Ovary (tissue), 7 donors: ENCODE measurements at regions not wholly inside any gene's neighbourhood (a gene's known extent, or its start where the extent isn't known, plus 50 kb on each side); places are given as distances from the start of the nearest gene placed in this dataset.

Source experiments
- DNase-seq, 5 donors: peaks; one replicate each; pipeline ENCODE4 v3.0.0-alpha.2; 2019 to 2020
- H3K27ac ChIP-seq, 2 donors: fragments of 200-600 bp; one replicate each; pipeline versions ENCODE4 v1.5.1 to v1.8.0; 2019 to 2022
- H3K27me3 ChIP-seq: fragments of 200-600 bp; one replicate; pipeline ENCODE4 v1.8.0; 2022
- H3K36me3 ChIP-seq: fragments of 200-600 bp; sonication (generic); one replicate; pipeline ENCODE4 v1.5.1; 2019
- H3K4me1 ChIP-seq: one replicate; pipeline ENCODE4 v1.8.1; 2013; ENCODE audit warnings: mild to moderate bottlenecking, moderate library complexity; ENCODE audit not compliant: insufficient read depth
- H3K4me3 ChIP-seq: fragments of 200-600 bp; sonication (generic); one replicate; pipeline ENCODE4 v1.5.1; 2017
- H3K9me3 ChIP-seq, 2 donors: fragments of 200-600 bp in 1 of 2; sonication (generic) in 1 of 2; one replicate each; pipeline versions ENCODE4 v1.5.1 to v1.8.1; 2013 to 2019; ENCODE audit warnings: mild to moderate bottlenecking in 1 of 2, moderate library complexity in 1 of 2
- CTCF ChIP-seq, 3 donors: fragments of 450-650 bp in 2 of 3; fragments of 200-600 bp in 1 of 3; IDR thresholded peaks; one replicate each; pipeline versions ENCODE4 v1.5.1 to v1.8.0; 2016 to 2022; ENCODE audit warnings: antibody characterized with exemption in 3 of 3, mild to moderate bottlenecking in 1 of 3
- EP300 ChIP-seq: sonication (generic); formaldehyde crosslinking; IDR thresholded peaks from one replicate; pipeline ENCODE4 v1.6.1; 2017; ENCODE audit warnings: antibody characterized with exemption
- POLR2A ChIP-seq: fragments of 450-650 bp; IDR thresholded peaks from one replicate; pipeline ENCODE4 v1.6.1; 2017; ENCODE audit warnings: antibody characterized with exemption, mild to moderate bottlenecking, moderate library complexity
- WGBS, 3 donors: extraction: QIAGEN DNeasy Blood & Tissue Kit in 1 of 3; methylation state at CpG; one replicate each; pipeline versions ENCODE4 v1.1.5 to v1.1.7; 2013 to 2017; 5-methylcytosine and 5-hydroxymethylcytosine counted together
- intact Hi-C, 4 donors: fragments of 100-400 bp; cut with DNase I; formaldehyde crosslinking; loops; one replicate each; pipeline versions ENCODE4 v1.11.0 to v1.15.1; 2022 to 2023
- donor health status: DM: no; HTN: no; CAD: no; lungs with moderate emphysema.
- donor health status: DM: no; HTN: no; CAD: no.
- donor health status: Bipolar disorder and iron deficiency.
- donor health status: DM: no; HTN: no; CAD: no.
- donor health status: DM: yes; HTN: yes; CAD: no.

- WGBS, 3 donors: 95 to 98% (median 96%) methylated on average over 3 of the region's 3 CpGs
- no peaks in the 10 kb centered on the region for H3K36me3 ChIP-seq
- no peak overlapping the region for H3K4me3 ChIP-seq
- no peaks in the 10 kb centered on the region for H3K9me3 ChIP-seq
- TF ChIP-seq EP300 (no peak), POLR2A (no peak)
- H3K4me1 ChIP-seq: peaks cover 3% of the 10 kb centered on the region
- DNase-seq: no peak
- H3K27me3 ChIP-seq: no peaks in the 10 kb centered on the region
- H3K27ac ChIP-seq: no peak overlapping the region
- intact Hi-C loops: no loop called here
Observed at GRCh38 chr19:33871605-33872004, 74.9 kb downstream of the KCTD15 start.

DNA sequence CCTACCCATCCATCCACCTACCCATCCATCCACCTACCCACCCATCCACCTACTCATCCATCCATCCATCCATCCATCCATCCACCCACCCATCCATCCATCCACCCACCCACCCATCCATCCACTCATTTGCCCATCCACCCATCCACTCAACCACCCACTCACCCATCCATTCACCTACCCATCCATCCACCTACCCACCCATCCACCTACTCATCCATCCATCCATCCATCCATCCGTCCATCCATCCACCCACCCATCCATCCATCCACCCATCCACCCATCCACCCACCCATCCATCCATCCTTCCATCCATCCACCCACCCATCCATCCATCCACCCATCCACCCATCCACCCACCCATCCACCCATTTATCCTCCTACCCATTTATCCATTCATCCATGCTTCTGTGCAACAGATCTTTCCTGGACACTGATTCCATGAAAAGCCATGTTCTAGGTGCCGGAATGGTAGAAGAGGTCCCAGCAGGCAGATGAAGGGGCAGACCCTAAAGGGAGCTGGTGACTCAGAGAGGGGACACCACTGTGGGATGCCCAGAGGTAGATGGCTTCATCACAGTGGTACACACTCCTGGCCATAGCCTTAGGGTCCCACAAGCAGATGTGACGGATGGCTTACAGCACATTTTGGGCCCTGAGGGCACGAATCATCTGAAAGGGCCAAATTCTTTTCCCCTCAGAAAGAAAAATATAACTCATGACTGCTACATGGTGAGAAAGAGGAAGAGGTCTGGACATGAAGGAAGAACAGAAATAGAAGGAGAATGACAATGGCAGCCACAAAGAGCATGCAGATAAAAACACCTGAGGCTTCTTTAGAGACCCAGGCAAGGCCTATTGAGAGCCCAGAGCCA, 76.0 kb downstream of the KCTD15 start:
- H3K36me3 ChIP-seq: no peaks in the 10 kb centered on the region
- H3K9me3 ChIP-seq: no peaks in the 10 kb centered on the region
- WGBS, 3 donors: 92 to 95% (median 95%) methylated on average over 4 of the region's 4 CpGs
- intact Hi-C loops: no loop called here
- no peak for DNase-seq
- H3K4me3 ChIP-seq: no peak overlapping the region
- TF ChIP-seq CTCF (IDR thresholded peaks at IDR 0.05): no peak
- TF ChIP-seq EP300: no peak
- TF ChIP-seq POLR2A: no peak
- H3K4me1 ChIP-seq: peaks cover 3% of the 10 kb centered on the region
- H3K27me3 ChIP-seq: no peaks in the 10 kb centered on the region
- H3K27ac ChIP-seq: no peak overlapping the region

- peaks cover 8% of the 10 kb centered on the region for H3K4me1 ChIP-seq
- DNase-seq: no peak
- H3K27ac ChIP-seq: peak overlapping the region in 1 of 2 donors; percentile 22
- intact Hi-C loops: loop anchor here in 1 of 4 donors (5.0 kb wide), 1 partner anchor 78 kb away; the partner anchor contains the start of gene KCTD15
- H3K4me3 ChIP-seq: no peak overlapping the region
- no peak for TF ChIP-seq CTCF (IDR thresholded peaks at IDR 0.05)
- no peak for TF ChIP-seq POLR2A
- TF ChIP-seq EP300: no peak
- WGBS, 3 donors: 43 to 63% (median 51%) methylated on average over 8 of the region's 8 CpGs
- H3K36me3 ChIP-seq: no peaks in the 10 kb centered on the region
- H3K9me3 ChIP-seq: no peaks in the 10 kb centered on the region
- H3K27me3 ChIP-seq: no peaks in the 10 kb centered on the region
Observed at GRCh38 chr19:33875071-33875470, 78.4 kb downstream of the KCTD15 start.

GRCh38 chr19:33876192-33876591, 79.5 kb downstream of the KCTD15 start:
- H3K27ac ChIP-seq: peak overlapping the region in 1 of 2 donors; percentile 22
- no peaks in the 10 kb centered on the region for H3K27me3 ChIP-seq
- no peak for DNase-seq
- intact Hi-C loops: loop anchor here in 1 of 4 donors (5.0 kb wide), 1 partner anchor 79 kb away; the partner anchor contains the start of gene KCTD15
- 35 to 69% (median 43%) methylated on average over 3 of the region's 3 CpGs for WGBS, 3 donors
- no peaks in the 10 kb centered on the region for H3K36me3 ChIP-seq
- peaks cover 9% of the 10 kb centered on the region for H3K4me1 ChIP-seq
- H3K9me3 ChIP-seq: no peaks in the 10 kb centered on the region
- H3K4me3 ChIP-seq: no peak overlapping the region
- TF ChIP-seq POLR2A (no peak), EP300 (no peak), CTCF (IDR thresholded peaks at IDR 0.05) (no peak)

DNA sequence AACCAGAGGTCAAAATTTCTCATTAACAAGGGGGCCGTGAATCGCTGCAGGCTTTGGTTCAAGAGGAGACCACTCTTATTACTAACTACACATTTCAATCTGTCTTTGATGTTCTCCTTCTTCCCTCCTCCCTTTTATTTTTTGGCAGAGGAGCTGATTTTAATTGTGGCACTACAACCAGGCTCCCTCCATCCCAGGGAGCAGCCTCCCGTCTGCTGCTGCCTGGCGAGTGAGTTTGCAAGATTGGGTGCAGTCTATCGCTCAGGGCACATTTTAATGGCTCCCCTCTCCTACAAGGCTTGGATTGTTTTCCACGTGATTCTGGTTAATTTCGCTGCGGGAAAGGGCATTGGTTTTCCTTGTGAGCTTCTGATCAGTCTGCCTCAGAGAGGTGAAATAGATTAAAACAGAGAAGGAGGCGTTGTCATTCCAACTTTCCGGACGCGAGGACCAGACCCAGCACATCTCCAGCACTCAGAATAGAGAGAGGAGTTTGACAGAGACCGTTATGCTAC, 81.4 kb downstream of the KCTD15 start:
- Histone ChIP-seq H3K36me3 (no peaks in the 10 kb centered on the region), H3K9me3 (no peaks in the 10 kb centered on the region), H3K4me3 (no peak overlapping the region), H3K4me1 (peaks cover 9% of the 10 kb centered on the region), H3K27ac (no peak overlapping the region), H3K27me3 (no peaks in the 10 kb centered on the region)
- intact Hi-C loops: loop anchor here in 1 of 4 donors (5.0 kb wide), 1 partner anchor 81 kb away; the partner anchor contains the start of gene KCTD15
- no peak for TF ChIP-seq POLR2A
- TF ChIP-seq CTCF (IDR thresholded peaks at IDR 0.05): no peak
- TF ChIP-seq EP300: no peak
- 40 to 46% (median 44%) methylated on average over 13 of the region's 13 CpGs for WGBS, 3 donors
- no peak for DNase-seq
